Spleen (tissue), 11 donors: ENCODE measurements at regions not wholly inside any gene's neighbourhood (a gene's known extent, or its start where the extent isn't known, plus 50 kb on each side); places are given as distances from the start of the nearest gene placed in this dataset.

ENCODE experiments used
- DNase-seq: peaks from one replicate; pipeline ENCODE4 v3.0.0-alpha.2; 2020
- H3K27ac ChIP-seq, 8 donors: fragments of 200-600 bp; sonication (generic) in 7 of 8; 1 replicate in 4 of 8; 2 replicates in 4 of 8; pipeline versions ENCODE4 v1.5.0 to v1.8.0; 2016 to 2021; ENCODE audit warnings: inconsistent platforms in 4 of 8, mild to moderate bottlenecking in 4 of 8, moderate library complexity in 1 of 8
- H3K27me3 ChIP-seq, 7 donors: fragments of 200-600 bp; sonication (generic) in 6 of 7; replicated peaks in 1 of 7; 1 replicate in 4 of 7; 2 replicates in 3 of 7; pipeline versions ENCODE4 v1.5.0 to v1.8.0; 2016 to 2021; ENCODE audit warnings: inconsistent platforms in 3 of 7, mild to moderate bottlenecking in 1 of 7
- H3K36me3 ChIP-seq, 6 donors: fragments of 200-600 bp; sonication (generic) in 5 of 6; 1 replicate in 4 of 6; 2 replicates in 2 of 6; pipeline versions ENCODE4 v1.5.0 to v1.8.0; 2016 to 2021; ENCODE audit warnings: inconsistent platforms in 2 of 6
- H3K4me1 ChIP-seq, 6 donors: fragments of 200-600 bp; sonication (generic) in 5 of 6; 1 replicate in 3 of 6; 2 replicates in 3 of 6; pipeline versions ENCODE4 v1.5.0 to v1.8.0; 2016 to 2021; ENCODE audit warnings: inconsistent platforms in 3 of 6
- H3K4me3 ChIP-seq, 8 donors: fragments of 200-600 bp; sonication (generic) in 7 of 8; 1 replicate in 4 of 8; 2 replicates in 4 of 8; pipeline versions ENCODE4 v1.5.0 to v1.8.0; 2016 to 2021; ENCODE audit warnings: inconsistent platforms in 4 of 8, mild to moderate bottlenecking in 4 of 8, moderate library complexity in 2 of 8
- H3K9me3 ChIP-seq, 8 donors: fragments of 200-600 bp; sonication (generic) in 7 of 8; 1 replicate in 4 of 8; 2 replicates in 4 of 8; pipeline versions ENCODE4 v1.5.0 to v1.8.0; 2016 to 2021; ENCODE audit warnings: inconsistent platforms in 4 of 8
- CTCF ChIP-seq, 11 experiments: fragments of 200-600 bp in 7 of 11; fragments of 450-650 bp in 4 of 11; sonication (generic) in 4 of 11; IDR thresholded peaks in 8 of 11; conservative IDR thresholded peaks in 3 of 11; 1 replicate in 7 of 11; 2 replicates in 4 of 11; pipeline versions ENCODE4 v1.4.0 to v1.8.0; 2016 to 2021; ENCODE audit warnings: antibody characterized with exemption in 11 of 11, inconsistent platforms in 4 of 11, mild to moderate bottlenecking in 1 of 11
- POLR2A ChIP-seq, 3 donors: fragments of 450-650 bp; IDR thresholded peaks; one replicate each; pipeline ENCODE4 v1.5.1; 2017; ENCODE audit warnings: antibody characterized with exemption in 3 of 3, mild to moderate bottlenecking in 1 of 3
- POLR2AphosphoS5 ChIP-seq, 3 donors: sonication (generic); formaldehyde crosslinking; IDR thresholded peaks; one replicate each; pipeline ENCODE4 v1.5.1; 2017; ENCODE audit warnings: antibody characterized with exemption in 3 of 3
- WGBS, 5 donors: extraction: QIAGEN DNeasy Blood & Tissue Kit in 3 of 5; methylation state at CpG; one replicate each; pipeline versions ENCODE4 v1.1.5 to v1.1.7; 2013 to 2018; 5-methylcytosine and 5-hydroxymethylcytosine counted together
- intact Hi-C: fragments of 100-400 bp; cut with DNase I; formaldehyde crosslinking; loops from one replicate; pipeline ENCODE4 v1.15.0; 2023; ENCODE audit warnings: low total_unique reads
- donor health status: healthy with polysubstance abuse.
- donor health status: DM: no; HTN: no; CAD: no; lungs with moderate emphysema.
- donor health status: DM: no; HTN: no; CAD: no.
- donor health status: Bipolar disorder and iron deficiency.
- donor health status: healthy.
- donor health status: DM: no; HTN: no; CAD: no.
- donor health status: DM: yes; HTN: yes; CAD: no.

- H3K4me3 ChIP-seq = no peak overlapping the region
- DNase-seq = no peak
- H3K27ac ChIP-seq = no peak overlapping the region
- TF ChIP-seq POLR2AphosphoS5 (IDR thresholded peaks at IDR 0.05) = no peak
- TF ChIP-seq POLR2A (IDR thresholded peaks at IDR 0.05) = no peak
- TF ChIP-seq CTCF (IDR thresholded peaks at IDR 0.05 in 8 of 11, conservative IDR thresholded peaks at IDR 0.05 in 3 of 11) = no peak
- WGBS, 5 donors = 74 to 95% (median 86%) methylated on average over 4 to 5 of the region's 5 CpGs
- no peaks in the 10 kb centered on the region for H3K9me3 ChIP-seq
- no peaks in the 10 kb centered on the region for H3K36me3 ChIP-seq
- H3K4me1 ChIP-seq = peaks cover 0 to 44% (median 21%) of the 10 kb centered on the region in 6 donors
- intact Hi-C loops = loop anchor here (2.0 kb wide), 1 partner anchor 84 kb away; no protein-coding TSS in a partner anchor
- H3K27me3 ChIP-seq = peaks cover 0 to 18% (median 0%) of the 10 kb centered on the region in 7 donors
Observed at GRCh38 chr1:201708691-201709090, 120.3 kb upstream of the IPO9 start.

GRCh38 chr1:201709564-201710295 lies 119.2 kb upstream of the IPO9 start:
- H3K4me3 ChIP-seq = no peak overlapping the region
- peak; percentile 89 for DNase-seq
- 45 to 63% (median 60%) methylated on average over 3 to 4 of the region's 4 CpGs for WGBS, 5 donors
- no peaks in the 10 kb centered on the region for H3K9me3 ChIP-seq
- H3K27me3 ChIP-seq = peaks cover 0 to 11% (median 0%) of the 10 kb centered on the region in 7 donors
- TF ChIP-seq POLR2AphosphoS5 (IDR thresholded peaks at IDR 0.05) (peak in 2 of 3 donors; percentile 24 to 35), POLR2A (IDR thresholded peaks at IDR 0.05) (no peak), CTCF (IDR thresholded peaks at IDR 0.05 in 8 of 11, conservative IDR thresholded peaks at IDR 0.05 in 3 of 11) (peak; percentile 58 to 93 (median 83))
- intact Hi-C loops = loop anchor here (2.0 kb wide), 1 partner anchor 83 kb away; no protein-coding TSS in a partner anchor
- H3K4me1 ChIP-seq = peaks cover 0 to 45% (median 15%) of the 10 kb centered on the region in 6 donors
- no peaks in the 10 kb centered on the region for H3K36me3 ChIP-seq
- no peak overlapping the region for H3K27ac ChIP-seq

- TF ChIP-seq CTCF (IDR thresholded peaks at IDR 0.05 in 8 of 11, conservative IDR thresholded peaks at IDR 0.05 in 3 of 11) = peak in 1 of 11 experiments; percentile 16
- TF ChIP-seq POLR2A (IDR thresholded peaks at IDR 0.05) = no peak
- TF ChIP-seq POLR2AphosphoS5 (IDR thresholded peaks at IDR 0.05) = no peak
- no peak overlapping the region for H3K4me3 ChIP-seq
- H3K36me3 ChIP-seq = no peaks in the 10 kb centered on the region
- 75 to 89% (median 77%) methylated on average over 8 of the region's 8 CpGs for WGBS, 5 donors
- intact Hi-C loops = no loop called here
- H3K9me3 ChIP-seq = no peaks in the 10 kb centered on the region
- no peak for DNase-seq
- no peaks in the 10 kb centered on the region for H3K27me3 ChIP-seq
- peaks cover 7 to 57% (median 23%) of the 10 kb centered on the region in 6 donors for H3K4me1 ChIP-seq
- H3K27ac ChIP-seq = no peak overlapping the region
Observed at GRCh38 chr1:201710632-201711597, 118.0 kb upstream of the IPO9 start.
